ENCODE measurements at regions not wholly inside any gene's neighbourhood (a gene's known extent, or its start where the extent isn't known, plus 50 kb on each side); places are given as distances from the start of the nearest gene placed in this dataset.

- Histone ChIP-seq H3K79me1 (ENCODE audit: low read depth, low read length) (no peaks in the 10 kb centered on the region), H2BK15ac (ENCODE audit: low read length) (no peak overlapping the region), H4K91ac (replicated peaks; ENCODE audit: insufficient read length, low read length) (peak overlapping the region; percentile 85), H2BK5ac (ENCODE audit: low read depth, low read length) (no peak overlapping the region), H3K18ac (ENCODE audit: extremely low read depth, low read length) (no peak overlapping the region), H3K4me3 (ENCODE audit: extremely low read depth in 1 of 4, insufficient read depth in 2 of 4, low read depth in 3 of 4, low read length in 4 of 4) (no peak overlapping the region), H2BK20ac (ENCODE audit: low read length) (no peak overlapping the region), H2AFZ (ENCODE audit: low read length) (no peak overlapping the region), H2BK120ac (replicated peaks; ENCODE audit: low read depth, low read length) (peak overlapping the region; percentile 43), H3K56ac (replicated peaks; ENCODE audit: insufficient read length, low read depth, low read length) (peak overlapping the region; percentile 69), H2BK12ac (ENCODE audit: low read depth, low read length) (no peak overlapping the region), H3K27me3 (replicated peaks in 1 of 4; ENCODE audit: control insufficient read depth in 3 of 4, extremely low read depth in 1 of 4, insufficient read depth in 3 of 4, low read length in 3 of 4) (no peaks in the 10 kb centered on the region; a peak in 1 of 7 replicates), H3K9ac (replicated peaks in 1 of 4; ENCODE audit: extremely low read depth in 1 of 4, low read depth in 3 of 4, low read length in 3 of 4) (no peak overlapping the region; a peak in 1 of 7 replicates), H4K5ac (ENCODE audit: insufficient read length, low read depth, low read length) (no peak overlapping the region), H4K8ac (ENCODE audit: extremely low read depth, insufficient read depth, low read length) (no peak overlapping the region; the same call in 1 of the 2 replicates), H3K9me3 (ENCODE audit: insufficient read depth in 2 of 2, low read depth in 1 of 2, low read length in 1 of 2) (no peaks in the 10 kb centered on the region), H3K23ac (ENCODE audit: insufficient read length) (peak overlapping the region; percentile 97), H4K20me1 (replicated peaks in 1 of 2; ENCODE audit: control insufficient read depth in 1 of 2, insufficient read depth in 2 of 2, low read length in 2 of 2) (peaks cover 0 to 6% of the 10 kb centered on the region in 2 experiments), H3K27ac (ENCODE audit: low read depth, low read length) (no peak overlapping the region), H3K4me2 (ENCODE audit: insufficient read depth in 1 of 2, low read depth in 2 of 2, low read length in 2 of 2) (no peak overlapping the region), H3K4ac (replicated peaks; ENCODE audit: insufficient read length, low read depth, low read length) (peak overlapping the region; percentile 94), H3K36me3 (ENCODE audit: control insufficient read depth in 2 of 4, insufficient read depth in 4 of 4, low read length in 3 of 4) (no peaks in the 10 kb centered on the region; a peak in 1 of 8 replicates), H2AK5ac (ENCODE audit: low read depth, low read length) (peak overlapping the region; percentile 68; the same call in 1 of the 2 replicates), H3K79me2 (ENCODE audit: control insufficient read depth in 1 of 2, insufficient read depth in 2 of 2, low read length in 2 of 2) (no peaks in the 10 kb centered on the region), H3K23me2 (ENCODE audit: low read depth, low read length) (peaks cover 5% of the 10 kb centered on the region; the same call in 1 of the 2 replicates), H3K4me1 (replicated peaks in 1 of 4; ENCODE audit: control insufficient read depth in 3 of 4, insufficient read depth in 4 of 4, low read length in 3 of 4) (no peaks in the 10 kb centered on the region), H3K14ac (ENCODE audit: insufficient read length) (peak overlapping the region; percentile 66)
- 89% methylated on average over 2 of the region's 2 CpGs; no CpG with 5 or more reads in 1 of the 2 experiments for WGBS, 2 experiments (ENCODE audit: extremely low coverage in 1 of 2, insufficient coverage in 1 of 2, insufficient read length in 1 of 2, insufficient replicate concordance in 2 of 2, low coverage in 1 of 2, low lambda C conversion rate in 2 of 2, missing lambda C conversion rate in 1 of 2)
- ChIA-PET CTCF (ENCODE audit: partially characterized antibody) (no interaction called here), POLR2A (ENCODE audit: partially characterized antibody) (no interaction called here)
- no peak for DNase-seq (ENCODE audit: low read depth in 1 of 2, low spot score in 2 of 2)
- no peak for FAIRE-seq
- TF ChIP-seq BRCA1 (IDR thresholded peaks at IDR 0.05; ENCODE audit: low read depth, low read length) (no peak), SIRT6 (IDR thresholded peaks at IDR 0.05; ENCODE audit: low read length) (no peak), GABPA (IDR thresholded peaks at IDR 0.05; ENCODE audit: borderline replicate concordance, insufficient read depth, low read length) (no peak), SP2 (IDR thresholded peaks at IDR 0.05; ENCODE audit: low read length) (no peak), ASH2L (IDR thresholded peaks at IDR 0.05; ENCODE audit: low read length) (no peak), GTF2F1 (IDR thresholded peaks at IDR 0.05; ENCODE audit: borderline replicate concordance, low read depth, low read length) (no peak)
These were observed 50.5 kb upstream of the CKS2 start for GRCh38 chr9:89260525-89260924.

All from H1 (cell line).